Pancreas (tissue), 10 donors: ENCODE measurements at regions not wholly inside any gene's neighbourhood (a gene's known extent, or its start where the extent isn't known, plus 50 kb on each side); places are given as distances from the start of the nearest gene placed in this dataset.

Experiments used
- ATAC-seq, 4 donors: fragments of 200-7000 bp; cut with Tn5 transposase; one replicate each; pipeline versions ENCODE4 v1.8.0 to v1.9.1; 2020; ENCODE audit warnings: mild to moderate bottlenecking in 4 of 4, moderate library complexity in 4 of 4
- DNase-seq, 6 donors: peaks; one replicate each; pipeline ENCODE4 v3.0.0-alpha.2; 2020
- FAIRE-seq: peaks from 2 replicates; lab custom pipeline; 2012; peaks lifted over from hg19 to GRCh38; lab: Jason Lieb, UNC
- H3K27ac ChIP-seq, 4 donors: fragments of 200-600 bp; sonication (generic); 1 replicate in 3 of 4; 2 replicates in 1 of 4; pipeline versions ENCODE4 v1.5.0 to v1.8.0; 2020
- H3K27me3 ChIP-seq, 4 donors: fragments of 200-600 bp; one replicate each; pipeline ENCODE4 v1.8.0; 2021
- H3K36me3 ChIP-seq, 3 donors: fragments of 200-600 bp; sonication (generic) in 1 of 3; one replicate each; pipeline versions ENCODE4 v1.5.0 to v1.8.0; 2020 to 2021
- H3K4me1 ChIP-seq, 3 donors: fragments of 200-600 bp; one replicate each; pipeline ENCODE4 v1.8.0; 2021
- H3K4me3 ChIP-seq, 4 donors: fragments of 200-600 bp; sonication (generic) in 2 of 4; one replicate each; pipeline versions ENCODE4 v1.5.0 to v1.8.0; 2020 to 2021
- H3K9me3 ChIP-seq, 4 donors: fragments of 200-600 bp; one replicate each; pipeline ENCODE4 v1.8.0; 2021
- CTCF ChIP-seq, 4 donors: fragments of 200-600 bp; sonication (generic) in 3 of 4; IDR thresholded peaks; one replicate each; pipeline versions ENCODE4 v1.5.0 to v1.8.0; 2021; ENCODE audit warnings: antibody characterized with exemption in 4 of 4
- WGBS, 2 donors: extraction: QIAGEN DNeasy Blood & Tissue Kit; methylation state at CpG; one replicate each; pipeline ENCODE4 v1.1.7; 2013; 5-methylcytosine and 5-hydroxymethylcytosine counted together
- intact Hi-C, 3 donors: fragments of 100-400 bp; cut with DNase I; formaldehyde crosslinking; loops; one replicate each; pipeline versions ENCODE4 v1.11.1 to v1.14.2; 2022
- donor health status: healthy with polysubstance abuse.
- donor health status: DM: no; HTN: no; CAD: no; lungs with moderate emphysema.
- donor health status: DM: no; HTN: no; CAD: no.
- donor health status: control.
- donor health status: control.
- donor health status: Bipolar disorder and iron deficiency.
- donor health status: DM: yes; HTN: yes; CAD: no.
- donor health status: DM: no; HTN: no; CAD: no.
- donor health status: DM: no; HTN: no; CAD: no.
- donor health status: DM: yes; HTN: yes; CAD: no.

- intact Hi-C loops = no loop called here
- no peaks in the 10 kb centered on the region for H3K27me3 ChIP-seq
- H3K27ac ChIP-seq = no peak overlapping the region
- H3K4me1 ChIP-seq = peaks cover 7 to 11% (median 10%) of the 10 kb centered on the region in 3 donors
- H3K9me3 ChIP-seq = no peaks in the 10 kb centered on the region
- TF ChIP-seq CTCF (IDR thresholded peaks at IDR 0.05) = no peak
- no peak overlapping the region for H3K4me3 ChIP-seq
- WGBS, 2 donors = 35 to 43% methylated on average over 2 of the region's 2 CpGs
- DNase-seq = no peak
- ATAC-seq = peak; percentile 47 to 64 (median 55)
- FAIRE-seq = no peak
- no peaks in the 10 kb centered on the region for H3K36me3 ChIP-seq
These were observed 84.9 kb upstream of the ZDHHC17 start for GRCh38 chr12:76678992-76679391.

GRCh38 chr12:76679778-76680177 lies 84.1 kb upstream of the ZDHHC17 start:
- FAIRE-seq = no peak
- no peak for TF ChIP-seq CTCF (IDR thresholded peaks at IDR 0.05)
- Histone ChIP-seq H3K27ac (no peak overlapping the region), H3K4me3 (no peak overlapping the region), H3K9me3 (no peaks in the 10 kb centered on the region), H3K36me3 (no peaks in the 10 kb centered on the region), H3K27me3 (no peaks in the 10 kb centered on the region), H3K4me1 (peaks cover 7 to 11% (median 10%) of the 10 kb centered on the region in 3 donors)
- ATAC-seq = peak; percentile 81 to 88 (median 85)
- 10 to 13% methylated on average over 1 of the region's 1 CpG for WGBS, 2 donors
- DNase-seq = no peak
- intact Hi-C loops = no loop called here

- TF ChIP-seq CTCF (IDR thresholded peaks at IDR 0.05) = no peak
- ATAC-seq (no peak), FAIRE-seq (no peak), DNase-seq (no peak)
- intact Hi-C loops = no loop called here
- no peak overlapping the region for H3K27ac ChIP-seq
- H3K36me3 ChIP-seq = no peaks in the 10 kb centered on the region
- 85 to 92% methylated on average over 2 of the region's 2 CpGs for WGBS, 2 donors
- H3K9me3 ChIP-seq = no peaks in the 10 kb centered on the region
- H3K4me1 ChIP-seq = peaks cover 7 to 11% (median 10%) of the 10 kb centered on the region in 3 donors
- H3K27me3 ChIP-seq = no peaks in the 10 kb centered on the region
- no peak overlapping the region for H3K4me3 ChIP-seq
These were observed 83.0 kb upstream of the ZDHHC17 start for GRCh38 chr12:76680940-76681339.

GRCh38 chr12:76685246-76685678 lies 78.7 kb upstream of the ZDHHC17 start:
- no peaks in the 10 kb centered on the region for H3K9me3 ChIP-seq
- ATAC-seq (peak; percentile 50 to 83 (median 70)), DNase-seq (peak in 1 of 6 donors; percentile 8), FAIRE-seq (no peak)
- H3K27ac ChIP-seq = no peak overlapping the region
- no peaks in the 10 kb centered on the region for H3K27me3 ChIP-seq
- H3K4me1 ChIP-seq = peaks cover 0 to 6% (median under 1%) of the 10 kb centered on the region in 3 donors
- no peak for TF ChIP-seq CTCF (IDR thresholded peaks at IDR 0.05)
- no peak overlapping the region for H3K4me3 ChIP-seq
- no peaks in the 10 kb centered on the region for H3K36me3 ChIP-seq
- intact Hi-C loops = no loop called here
- 8 to 9% methylated on average over 5 of the region's 5 CpGs for WGBS, 2 donors

- DNase-seq = no peak
- no peaks in the 10 kb centered on the region for H3K36me3 ChIP-seq
- WGBS, 2 donors = 62 to 78% methylated on average over 3 of the region's 3 CpGs
- no peak for ATAC-seq
- no peak overlapping the region for H3K27ac ChIP-seq
- no peak for TF ChIP-seq CTCF (IDR thresholded peaks at IDR 0.05)
- intact Hi-C loops = no loop called here
- H3K4me3 ChIP-seq = no peak overlapping the region
- no peaks in the 10 kb centered on the region for H3K4me1 ChIP-seq
- no peaks in the 10 kb centered on the region for H3K27me3 ChIP-seq
- no peak for FAIRE-seq
- H3K9me3 ChIP-seq = no peaks in the 10 kb centered on the region
These were observed 75.9 kb upstream of the ZDHHC17 start for GRCh38 chr12:76687981-76688380.
